GM19455 (cell line): ENCODE measurements at regions not wholly inside any gene's neighbourhood (a gene's known extent, or its start where the extent isn't known, plus 50 kb on each side); places are given as distances from the start of the nearest gene placed in this dataset.
A peak's percentile ranks its signal among the peaks of the same experiment; 100 is the strongest.

Experiments
- ATAC-seq: cut with Tn5 transposase; IDR thresholded peaks from one replicate; pipeline ENCODE4 v1.9.1; 2021; ENCODE audit not compliant: unreplicated experiment

- no peak for ATAC-seq
Observed at GRCh38 chrX:10078266-10078665, 78.5 kb upstream of the CLCN4 start.

- no peak for ATAC-seq
Observed at GRCh38 chrX:10079231-10079630, 77.5 kb upstream of the CLCN4 start.

GRCh38 chrX:10083809-10084208, 73.0 kb upstream of the CLCN4 start:
- ATAC-seq: no peak

GRCh38 chrX:10085223-10085622, 71.6 kb upstream of the CLCN4 start:
- ATAC-seq: no peak

GRCh38 chrX:10086676-10087075, 70.1 kb upstream of the CLCN4 start:
- no peak for ATAC-seq

- ATAC-seq: no peak
Observed at GRCh38 chrX:10087391-10087790, 69.4 kb upstream of the CLCN4 start.

GRCh38 chrX:10089378-10089795, 67.4 kb upstream of the CLCN4 start:
- no peak for ATAC-seq

GRCh38 chrX:10090319-10090718, 66.5 kb upstream of the CLCN4 start:
- ATAC-seq: no peak

GRCh38 chrX:10095246-10095645, 61.5 kb upstream of the CLCN4 start:
- no peak for ATAC-seq

GRCh38 chrX:10095698-10096432, 60.9 kb upstream of the CLCN4 start:
- ATAC-seq: no peak

- ATAC-seq: peak; percentile 86
Observed at GRCh38 chrX:10098270-10098713, 58.5 kb upstream of the CLCN4 start.

GRCh38 chrX:10099411-10099810, 57.4 kb upstream of the CLCN4 start:
- no peak for ATAC-seq

- no peak for ATAC-seq
Observed at GRCh38 chrX:10101269-10101668, 55.5 kb upstream of the CLCN4 start.

- ATAC-seq: no peak
Observed at GRCh38 chrX:10102046-10102704, 54.6 kb upstream of the CLCN4 start.

GRCh38 chrX:10103023-10103422, 53.8 kb upstream of the CLCN4 start:
- ATAC-seq: no peak

- no peak for ATAC-seq
Observed at GRCh38 chrX:10104958-10105658, 51.7 kb upstream of the CLCN4 start.

GRCh38 chrX:10106806-10107205, 50.0 kb upstream of the CLCN4 start:
- peak; percentile 90 for ATAC-seq
